ENCODE measurements at regions not wholly inside any gene's neighbourhood (a gene's known extent, or its start where the extent isn't known, plus 50 kb on each side); places are given as distances from the start of the nearest gene placed in this dataset.
"Not testable (repeated sequence)": the region's sequence is repeated elsewhere in the genome, so short reads cannot be mapped to it uniquely, and the experiment has no call there.

DNA sequence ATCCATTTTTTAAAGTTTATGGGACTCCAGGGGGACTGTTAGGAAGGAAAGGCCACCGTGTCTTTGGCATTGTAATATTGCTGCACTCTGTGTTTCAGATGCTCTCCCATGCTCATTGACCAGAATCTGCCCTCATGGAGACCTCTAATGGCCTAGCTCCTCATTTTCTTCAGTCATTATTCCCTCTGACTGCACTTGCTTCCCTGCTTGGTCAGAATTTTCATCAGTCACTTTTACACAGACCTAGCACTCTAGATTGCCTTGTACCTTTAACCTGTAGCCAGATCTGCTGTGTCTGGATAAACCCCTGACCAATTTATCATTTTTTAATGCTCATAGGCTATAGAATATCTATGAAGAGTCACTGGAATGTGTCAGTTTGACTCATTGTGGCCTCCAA is 155.5 kb upstream of the NUDT12 start:
- no peak for DNase-seq

DNA sequence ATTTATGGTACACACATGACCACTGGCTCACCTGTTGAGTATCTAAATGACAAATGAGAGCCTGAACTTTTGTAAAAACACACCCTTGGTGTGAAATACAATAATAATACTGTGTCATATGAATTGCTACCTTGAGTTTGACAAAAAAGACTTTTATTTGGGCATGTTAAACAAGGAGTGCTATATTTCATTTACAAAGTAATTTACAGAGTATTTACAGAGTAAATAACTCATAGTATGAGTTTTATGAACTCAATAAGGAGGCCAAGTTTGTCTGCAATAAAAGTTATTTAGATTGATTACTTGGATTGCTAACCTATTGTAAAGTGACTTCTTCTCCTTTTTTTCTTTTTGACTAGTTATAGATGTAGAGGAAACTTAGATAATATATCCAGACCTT is 146.0 kb upstream of the NUDT12 start:
- DNase-seq = no peak

DNA sequence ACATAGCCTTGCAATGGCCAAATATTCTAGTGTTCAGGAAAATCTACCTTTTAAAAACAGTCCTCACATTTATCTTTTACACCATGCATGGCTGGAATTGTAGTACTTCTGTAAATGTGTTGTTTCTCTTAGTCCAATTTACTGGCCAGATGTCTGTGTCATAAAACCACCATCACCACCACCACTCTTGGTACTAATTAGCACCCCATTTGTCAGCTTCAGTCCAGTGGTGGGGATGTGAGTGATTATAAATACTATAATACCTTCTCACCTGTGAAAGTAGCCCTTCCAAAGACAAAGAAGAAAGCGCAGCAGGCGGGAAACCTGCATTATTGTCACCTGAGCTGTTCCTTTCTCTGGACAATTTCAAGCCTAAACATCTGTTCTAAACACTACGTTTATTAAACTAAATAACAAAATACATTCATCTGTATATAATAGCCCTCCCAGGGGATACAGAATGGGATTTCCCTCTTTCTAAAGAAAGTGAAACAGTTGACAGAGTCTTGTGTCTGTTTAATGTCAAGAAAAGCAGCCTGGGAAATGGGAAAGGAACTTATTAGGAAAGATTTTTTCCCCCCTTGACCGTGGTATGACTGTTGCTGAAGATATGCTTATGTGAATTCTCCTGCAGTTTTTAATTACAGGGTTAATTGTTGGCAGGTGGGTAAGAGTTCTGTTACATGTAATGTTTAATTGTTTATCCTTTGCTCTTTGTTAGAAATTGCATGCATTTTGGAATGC is 144.5 kb upstream of the NUDT12 start:
- DNase-seq = no peak

DNA sequence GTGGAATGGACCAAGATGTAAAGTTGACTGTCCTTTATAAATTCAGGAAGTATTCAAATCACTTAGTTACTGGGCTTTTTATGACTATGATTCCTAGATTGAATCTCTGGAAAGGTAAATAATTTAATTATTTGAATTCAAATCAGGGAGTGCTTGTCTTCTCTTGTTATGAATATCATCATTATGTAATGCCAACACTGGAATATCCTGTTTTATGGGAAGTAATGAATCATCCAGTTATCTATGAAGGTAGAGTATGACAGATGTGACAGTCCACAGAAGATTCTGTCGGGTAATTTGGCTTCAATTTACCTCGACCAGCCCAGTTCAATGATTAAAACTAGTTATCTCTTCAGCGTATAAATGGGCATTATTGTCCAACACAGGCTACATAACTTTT is 141.0 kb upstream of the NUDT12 start:
- DNase-seq = no peak

DNA sequence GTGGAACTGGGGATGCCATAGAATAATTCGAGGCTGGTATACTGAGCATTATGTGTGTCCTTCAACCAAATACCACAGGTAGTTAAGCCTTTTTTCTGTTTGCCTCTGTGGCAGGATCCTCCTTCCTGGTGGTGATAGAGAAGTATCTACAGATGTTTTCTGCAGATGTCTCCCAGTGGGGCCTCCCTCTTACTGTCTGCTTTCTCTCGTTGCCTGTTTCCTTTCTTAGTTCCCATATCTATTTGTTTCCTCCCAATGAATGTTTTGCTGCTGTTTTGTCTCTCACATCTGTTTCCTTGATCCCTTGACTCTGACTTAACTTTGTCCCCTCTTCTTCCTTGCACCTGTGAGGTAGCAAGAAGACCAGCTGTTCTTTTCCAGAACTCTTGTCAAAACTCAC is 130.9 kb upstream of the NUDT12 start:
- DNase-seq = no peak

DNA sequence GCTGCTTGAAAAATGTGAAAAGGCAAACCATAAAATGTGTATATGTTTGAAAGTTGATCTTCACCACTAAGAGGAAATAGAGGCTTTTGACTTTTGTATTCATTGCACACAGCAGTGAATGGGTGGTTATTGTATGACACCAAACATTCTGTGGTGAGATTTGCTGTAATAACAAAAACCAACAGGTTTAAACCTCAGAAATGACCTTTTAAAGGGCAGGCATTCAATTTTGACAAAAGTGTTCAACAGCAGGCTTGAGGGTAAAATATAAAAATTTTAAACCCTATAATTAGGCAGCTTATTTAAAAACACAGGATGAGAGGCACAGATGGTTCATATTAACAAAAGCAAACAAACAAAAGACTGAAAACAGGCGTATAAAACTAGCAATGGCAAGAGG is 128.1 kb upstream of the NUDT12 start:
- DNase-seq = no peak

DNA sequence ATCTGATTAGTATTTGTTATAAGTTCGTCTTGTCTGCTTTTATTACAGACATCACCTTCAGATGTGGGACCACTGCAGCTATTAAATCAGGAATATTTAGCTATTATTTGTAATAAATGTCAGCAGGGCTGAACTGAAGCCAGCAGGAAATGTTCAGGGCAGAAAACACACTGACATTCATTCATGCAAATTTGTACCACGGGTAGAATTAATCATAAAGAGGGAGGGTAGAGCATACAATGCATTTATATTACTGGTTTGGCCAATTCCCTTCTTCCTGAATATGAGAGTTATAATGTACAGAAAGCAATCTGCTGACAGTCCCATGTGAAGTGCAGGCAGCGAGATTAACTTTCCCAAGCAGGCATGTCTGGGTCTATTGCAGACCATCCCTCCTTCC is 117.3 kb upstream of the NUDT12 start:
- no peak for DNase-seq

DNA sequence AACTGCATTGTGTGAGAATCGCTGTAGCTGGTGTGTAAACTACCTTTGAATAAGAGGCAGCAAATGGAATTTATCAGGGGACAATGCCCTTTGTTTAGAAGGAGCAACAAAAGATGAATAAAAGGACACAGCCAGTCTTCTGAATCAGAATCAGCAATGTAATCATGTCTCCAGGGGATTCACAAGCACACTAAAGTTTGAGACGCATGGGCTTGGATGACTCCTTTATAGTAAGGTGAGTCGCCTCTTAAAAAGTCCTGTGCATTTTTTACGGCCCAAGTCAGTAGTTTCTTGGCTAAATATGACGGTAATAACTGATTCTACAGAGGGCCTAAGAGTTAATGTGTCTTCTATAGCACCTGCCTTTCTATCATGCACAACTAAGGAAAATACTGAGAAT is 113.6 kb upstream of the NUDT12 start:
- not testable (repeated sequence) for DNase-seq

DNA sequence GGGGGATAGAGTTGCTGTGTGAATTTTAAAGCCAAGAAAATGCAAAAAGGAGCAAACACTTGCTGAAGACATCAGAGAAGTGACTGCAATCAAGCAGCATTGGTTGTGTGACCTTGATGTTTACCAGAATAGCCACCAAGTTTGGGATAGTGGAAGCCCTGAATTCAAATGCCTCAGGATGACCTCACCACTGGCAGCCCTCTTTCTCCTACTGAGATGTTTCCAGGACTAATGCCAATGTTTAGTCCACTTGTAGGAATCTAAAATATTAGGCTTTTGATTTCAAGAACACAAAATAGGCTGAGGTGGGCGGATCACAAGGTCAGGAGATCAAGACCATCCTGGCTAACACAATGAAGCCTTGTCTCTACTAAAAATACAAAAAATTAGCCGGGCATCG is 112.2 kb upstream of the NUDT12 start:
- DNase-seq = no peak

DNA sequence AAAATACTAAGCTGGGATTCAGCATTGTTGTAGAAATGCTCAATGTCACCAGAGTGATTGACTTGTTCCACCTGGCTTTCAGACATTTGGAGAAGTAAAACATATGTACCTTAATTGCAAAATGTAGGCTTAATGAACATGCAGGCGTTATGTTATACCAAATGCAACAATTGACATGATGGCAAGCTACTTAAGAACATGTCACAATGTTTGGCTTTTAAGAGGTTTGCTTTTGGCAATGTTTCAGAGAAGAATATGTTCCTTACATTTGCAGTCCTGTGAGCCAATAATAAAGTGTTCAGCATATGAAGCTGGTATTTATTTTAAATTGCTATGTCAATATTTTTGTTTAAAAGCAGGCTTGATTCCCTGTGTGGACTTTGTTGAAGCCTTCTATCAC is 111.7 kb upstream of the NUDT12 start:
- DNase-seq = no peak

DNA sequence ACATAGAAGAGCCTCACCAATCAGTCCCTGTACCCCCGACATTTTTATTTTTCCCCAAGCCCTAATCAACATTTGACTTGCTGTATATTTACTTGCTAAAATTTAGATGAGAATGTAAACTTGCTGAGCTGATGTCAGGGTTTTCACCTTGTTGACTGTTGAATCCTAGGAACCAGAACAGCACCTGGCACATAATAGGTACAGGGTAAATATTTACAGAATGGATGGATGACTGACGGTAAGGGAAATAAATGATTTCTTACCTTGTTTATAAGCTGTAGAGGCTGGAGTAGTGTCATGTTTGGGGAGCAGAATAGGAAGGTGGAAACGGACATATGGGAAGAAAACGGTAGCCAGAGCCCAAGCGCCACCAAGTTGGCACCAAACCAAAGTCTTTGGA is 107.0 kb upstream of the NUDT12 start:
- no peak for DNase-seq

DNA sequence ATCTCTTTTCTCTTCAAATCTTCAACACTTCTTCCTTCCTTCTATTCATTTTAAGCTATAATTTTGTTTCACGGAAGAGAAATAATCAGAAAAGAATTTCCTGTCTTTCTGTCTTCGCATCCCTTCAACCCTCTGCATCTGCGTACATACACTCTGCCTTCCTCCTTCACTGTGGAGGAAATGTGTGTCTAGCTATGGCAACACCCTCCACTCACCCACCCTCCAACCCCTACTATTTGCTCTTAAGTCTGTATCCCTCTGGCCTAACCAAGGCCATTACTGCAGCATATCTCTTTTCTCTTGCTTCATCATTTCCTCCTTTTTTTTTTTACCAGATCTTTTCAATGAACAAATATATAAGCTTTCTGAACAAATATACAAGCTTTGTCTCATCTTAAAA is 105.7 kb upstream of the NUDT12 start:
- no peak for DNase-seq

DNA sequence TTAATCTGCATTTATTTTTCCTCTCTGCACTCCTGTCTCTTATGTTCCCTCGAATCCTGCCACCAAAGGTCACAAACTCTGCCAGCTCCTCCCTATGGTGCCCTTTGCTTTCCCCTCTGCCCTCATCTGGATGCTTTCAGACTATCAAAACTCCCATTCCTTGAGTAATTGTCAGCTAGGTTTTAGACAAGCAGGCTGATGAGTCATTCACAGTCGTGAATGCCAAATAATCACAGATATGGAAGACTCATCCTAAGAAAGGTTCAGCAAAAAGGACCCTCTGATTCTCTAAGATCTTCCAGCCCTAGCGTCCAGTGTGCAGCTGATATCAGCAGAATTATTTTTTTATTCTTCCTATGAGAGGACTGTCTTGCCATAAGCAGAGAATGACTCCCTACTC is 104.5 kb upstream of the NUDT12 start:
- no peak for DNase-seq

DNA sequence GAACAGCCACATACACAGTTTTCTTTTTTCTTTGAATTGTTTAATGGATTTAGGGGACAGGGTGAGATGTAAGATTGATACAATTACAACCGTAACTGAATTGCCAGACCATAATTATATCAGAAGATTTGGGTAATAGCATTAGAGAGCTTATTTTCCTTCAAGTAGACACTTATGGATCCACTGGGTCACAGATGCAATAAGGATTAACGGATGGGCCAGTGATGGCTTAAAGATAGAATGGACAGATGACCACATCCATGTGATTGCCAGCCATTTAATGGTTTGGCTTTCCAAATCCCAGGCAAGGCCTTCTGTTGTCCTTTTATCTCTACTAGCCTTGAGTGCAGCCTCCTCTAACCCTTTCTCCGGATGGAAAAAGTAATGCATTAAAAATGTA is 94.7 kb upstream of the NUDT12 start:
- no peak for DNase-seq

DNA sequence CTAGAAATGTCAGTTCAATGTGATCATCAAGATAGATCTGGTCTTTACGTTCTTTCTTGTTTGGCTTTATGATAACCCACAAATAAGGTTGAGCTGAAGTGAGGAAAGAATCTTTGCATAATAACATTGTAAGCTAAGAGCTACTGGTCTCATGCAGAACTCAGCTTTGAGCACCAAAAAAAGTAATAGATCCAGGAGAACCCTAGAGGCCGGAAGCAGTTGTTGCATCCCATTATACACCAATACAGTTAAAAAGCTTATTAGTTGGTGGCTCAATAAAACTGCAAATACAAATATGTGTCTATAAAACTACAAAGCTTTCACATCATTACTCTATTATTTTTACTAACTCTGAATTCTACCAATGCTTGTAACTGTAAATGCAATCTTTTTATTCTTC is 85.5 kb upstream of the NUDT12 start:
- no peak for DNase-seq

DNA sequence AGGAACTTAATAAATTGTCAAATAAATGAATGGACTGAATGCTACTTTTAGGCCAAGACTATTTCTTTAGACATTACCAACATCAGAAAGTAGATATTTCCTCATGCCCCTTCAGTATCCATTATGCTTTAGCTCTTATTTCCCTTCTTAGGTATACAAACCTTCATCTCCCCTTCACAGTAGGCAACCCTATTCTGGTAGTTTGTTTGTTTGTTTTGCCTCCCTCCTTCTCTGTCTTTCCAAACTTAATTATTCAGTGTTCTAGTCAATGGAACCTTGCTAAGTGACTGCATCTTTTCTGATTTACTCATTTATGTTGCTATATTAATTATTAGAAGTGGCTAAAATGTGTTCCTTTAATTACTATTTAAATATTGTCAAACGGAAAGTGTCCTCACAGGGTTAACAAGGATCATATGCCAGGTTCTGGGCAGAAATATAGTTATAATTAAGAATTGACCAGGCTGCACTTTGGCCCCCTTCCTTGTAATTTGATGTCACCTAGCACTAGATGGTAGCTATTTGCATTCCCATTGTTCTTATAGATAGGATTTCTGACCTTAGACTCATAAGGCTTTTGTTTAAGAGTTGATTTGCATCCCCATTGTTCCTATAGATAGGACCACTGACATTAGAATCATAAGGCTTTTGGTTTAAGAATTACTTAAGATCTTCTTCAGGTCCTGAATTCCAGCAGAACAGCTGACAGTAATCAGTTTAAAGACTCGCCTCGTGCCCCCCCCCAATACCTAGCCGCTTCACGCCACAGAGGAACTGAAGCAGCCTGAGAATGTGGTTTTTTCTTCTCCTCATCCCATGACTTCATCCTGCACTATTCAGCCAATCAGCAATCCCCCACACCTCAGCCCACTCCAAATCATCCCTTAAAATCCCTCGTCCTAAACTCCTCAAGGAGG is 84.4 kb upstream of the NUDT12 start:
- no peak for DNase-seq

DNA sequence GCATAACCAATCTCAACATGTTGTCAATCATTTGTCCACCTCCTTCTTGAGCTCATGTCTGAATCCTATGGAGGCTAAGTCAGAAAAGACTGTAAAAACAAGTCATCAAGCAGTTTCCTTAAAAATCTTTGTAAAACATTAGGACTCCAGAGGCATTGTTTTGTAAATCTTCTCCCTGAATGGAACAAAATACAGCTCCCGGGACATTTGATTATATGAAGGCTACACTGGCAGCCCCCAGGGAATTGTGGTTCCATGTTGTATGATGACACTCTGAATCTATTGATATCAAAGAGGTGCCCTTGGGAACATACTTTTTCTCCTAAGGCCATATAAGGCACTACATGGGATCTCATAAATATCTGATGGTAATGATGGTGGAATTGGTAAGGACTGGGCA is 83.2 kb upstream of the NUDT12 start:
- DNase-seq = no peak

DNA sequence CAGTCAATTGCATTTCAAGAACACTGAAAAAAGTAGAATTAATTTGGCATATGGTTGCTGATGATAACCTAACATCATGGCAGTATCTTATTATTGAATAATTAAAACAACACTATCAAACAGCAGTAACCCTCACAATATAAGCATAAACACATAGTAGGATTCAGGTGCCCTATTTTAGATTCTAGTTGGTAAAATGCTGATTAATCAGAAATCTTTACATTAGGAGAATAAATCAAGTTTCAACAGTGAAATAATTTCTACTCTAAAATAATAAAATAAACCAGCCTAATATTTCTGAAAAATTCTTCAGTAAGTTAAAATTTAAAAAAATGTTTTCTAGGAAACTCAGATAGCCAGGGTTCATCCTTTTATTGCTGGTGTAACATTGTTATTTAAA is 76.4 kb upstream of the NUDT12 start:
- no peak for DNase-seq

DNA sequence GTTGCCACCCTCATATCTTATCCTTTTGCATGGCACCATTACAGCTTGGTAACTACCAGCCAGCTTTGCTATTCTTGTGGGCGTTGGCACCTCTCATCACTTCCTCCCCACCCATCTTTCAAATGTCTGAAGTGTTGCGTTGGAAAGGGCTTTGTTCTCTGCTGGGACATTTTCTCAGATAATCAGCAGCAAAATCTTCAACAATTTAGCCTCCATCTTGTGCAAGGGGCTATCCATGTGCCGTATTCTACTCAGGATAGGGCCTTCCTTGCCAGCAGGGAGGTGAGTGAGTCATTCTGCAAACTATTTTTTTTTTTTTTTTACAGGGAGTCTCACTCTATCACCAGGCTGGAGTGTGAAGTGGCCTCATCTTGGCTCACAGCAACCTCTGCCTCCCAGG is 62.1 kb upstream of the NUDT12 start:
- DNase-seq = no peak

DNA sequence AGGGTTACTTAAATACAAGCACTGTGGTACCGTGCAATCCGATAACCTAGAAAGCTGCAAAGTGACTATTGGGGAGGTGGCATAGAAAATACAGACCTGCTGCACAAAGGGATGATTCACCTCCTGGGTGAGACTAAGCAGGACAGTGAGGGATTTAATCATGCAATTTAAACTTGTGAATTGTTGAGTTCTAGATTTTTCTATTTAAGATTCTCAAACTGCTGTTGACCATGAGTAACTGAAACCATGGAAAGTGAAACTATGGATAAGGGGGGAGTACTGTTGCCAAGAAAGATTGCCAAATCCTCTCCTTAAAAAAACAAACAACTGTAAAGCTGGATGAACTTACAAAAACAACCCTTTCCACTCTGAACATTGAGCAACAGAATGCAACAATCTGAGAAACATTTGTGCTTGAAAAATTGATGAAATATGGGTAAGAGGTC is 61.5 kb upstream of the NUDT12 start:
- no peak for DNase-seq

DNA sequence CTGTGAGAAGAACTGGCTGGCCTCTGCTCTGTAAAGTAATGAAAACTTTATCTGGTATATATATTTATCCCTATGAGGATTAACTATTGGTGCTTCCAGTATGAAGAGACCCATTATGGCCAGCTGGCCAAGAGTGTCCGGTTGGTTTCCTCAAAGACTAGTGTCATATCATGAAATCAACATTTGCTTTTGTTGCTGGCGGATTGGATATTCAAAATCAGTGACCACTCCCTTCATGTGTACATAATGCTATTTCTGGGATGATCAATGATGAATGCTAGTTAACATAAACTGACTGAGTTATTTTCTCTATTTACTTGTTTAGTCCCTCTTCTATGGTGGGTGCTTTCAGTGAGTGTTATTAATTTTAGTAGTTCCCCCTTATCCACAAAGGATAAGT is 60.8 kb upstream of the NUDT12 start:
- no peak for DNase-seq

DNA sequence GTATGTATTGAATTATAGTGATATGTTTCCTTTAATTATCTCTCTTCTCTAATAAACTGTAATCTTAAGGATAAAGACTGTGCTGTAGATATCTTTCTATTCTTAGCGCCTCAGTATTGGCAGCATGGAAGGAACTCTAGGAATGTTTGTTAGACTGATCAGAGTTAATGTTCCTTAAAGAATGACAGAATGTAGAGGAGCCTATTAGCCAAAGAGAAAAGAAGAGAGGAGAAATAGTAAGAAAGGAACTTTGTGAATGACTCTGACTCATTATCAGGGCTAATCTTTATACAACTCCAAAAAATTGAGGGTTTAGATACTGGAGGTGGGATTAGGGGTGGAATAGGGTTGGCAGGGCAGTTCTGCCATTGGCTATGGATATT is 59.0 kb upstream of the NUDT12 start:
- DNase-seq = no peak

DNA sequence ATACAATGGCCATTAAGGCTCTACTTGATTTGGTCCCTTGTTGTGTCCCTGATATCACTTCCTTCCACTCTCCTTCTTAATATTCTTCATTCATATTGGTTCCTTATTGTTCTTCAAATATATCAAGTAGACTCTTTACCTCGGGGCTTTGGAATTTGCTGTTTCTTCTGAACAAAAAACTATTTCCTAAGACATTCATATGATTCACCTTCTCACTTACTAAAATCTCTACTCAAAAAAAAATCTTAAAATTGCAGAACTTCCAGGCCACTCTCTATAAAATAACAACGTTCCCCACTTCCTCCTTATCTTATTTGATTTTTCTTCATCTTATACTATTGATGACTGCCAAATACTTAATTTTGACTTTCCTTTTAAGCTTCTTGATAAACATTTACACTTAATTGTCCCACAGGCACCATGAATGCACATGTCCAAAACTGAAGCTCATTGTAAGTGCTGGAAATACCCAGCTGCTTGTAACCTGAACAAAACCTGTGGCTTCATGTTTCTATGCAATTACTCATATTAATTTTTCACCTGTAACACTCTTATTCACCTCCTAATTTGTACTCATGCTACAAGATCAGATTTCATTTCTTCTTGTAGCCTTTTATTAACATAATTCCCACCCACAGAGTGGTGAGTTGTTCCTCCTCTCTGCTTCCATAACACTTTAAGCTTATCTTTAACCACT is 58.4 kb upstream of the NUDT12 start:
- no peak for DNase-seq

DNA sequence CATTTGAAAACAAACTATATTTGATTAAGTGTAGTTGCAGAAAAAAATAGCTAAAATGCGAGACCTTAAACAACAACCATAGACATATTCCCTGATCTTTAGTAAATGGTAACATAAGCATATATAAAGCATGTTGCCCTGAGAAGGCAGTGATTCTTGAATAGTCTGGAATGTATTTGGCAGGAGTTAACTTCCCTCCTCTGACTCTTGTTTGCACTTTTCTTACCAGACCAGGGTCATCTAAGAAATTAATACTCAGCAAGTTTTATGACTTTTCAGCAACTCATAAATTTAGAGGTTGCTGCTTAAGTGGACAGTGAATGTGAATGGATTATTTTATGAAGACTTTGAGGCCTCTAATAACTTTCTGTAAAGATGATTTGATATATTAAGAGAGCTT is 55.3 kb upstream of the NUDT12 start:
- no peak for DNase-seq
